Loucy (cell line): ENCODE measurements at regions not wholly inside any gene's neighbourhood (a gene's known extent, or its start where the extent isn't known, plus 50 kb on each side); places are given as distances from the start of the nearest gene placed in this dataset.
"Not testable (repeated sequence)": the region's sequence is repeated elsewhere in the genome, so short reads cannot be mapped to it uniquely, and the experiment has no call there.

ENCODE experiments used
- H2AFZ ChIP-seq: fragments of 200-600 bp; sonication (generic); 2 replicates; pipeline ENCODE4 v1.6.0; 2016; ENCODE audit warnings: antibody characterized with exemption, mild to moderate bottlenecking, low read length, moderate library complexity
- H3F3A ChIP-seq: fragments of 200-600 bp; 2 replicates; pipeline ENCODE4 v1.6.0; 2016; ENCODE audit warnings: antibody characterized with exemption, low read depth, mild to moderate bottlenecking
- H3K27me3 ChIP-seq: fragments of 200-600 bp; sonication (generic); 2 replicates; pipeline ENCODE4 v1.6.1; 2014; ENCODE audit warnings: low read length, mild to moderate bottlenecking; ENCODE audit not compliant: insufficient read depth, poor library complexity, severe bottlenecking
- H3K36me3 ChIP-seq: fragments of 200-600 bp; sonication (generic); 2 replicates; pipeline ENCODE4 v1.6.1; 2016; ENCODE audit warnings: low read length; ENCODE audit not compliant: insufficient read depth
- H3K4me1 ChIP-seq: fragments of 200-600 bp; sonication (generic); 2 replicates; pipeline ENCODE4 v1.5.1; 2014; ENCODE audit warnings: low read length, mild to moderate bottlenecking; ENCODE audit not compliant: insufficient read depth, poor library complexity, severe bottlenecking
- H3K4me2 ChIP-seq: fragments of 200-600 bp; sonication (generic); 2 replicates; pipeline ENCODE4 v1.6.0; 2014; ENCODE audit warnings: antibody characterized with exemption, low read length, low read depth, mild to moderate bottlenecking; ENCODE audit not compliant: poor library complexity, severe bottlenecking
- H3K4me3 ChIP-seq: fragments of 200-600 bp; sonication (generic); 2 replicates; pipeline ENCODE4 v1.5.1; 2014; ENCODE audit warnings: low read length, mild to moderate bottlenecking, mixed read lengths; ENCODE audit not compliant: poor library complexity, severe bottlenecking
- H3K79me2 ChIP-seq: fragments of 200-600 bp; sonication (generic); 2 replicates; pipeline ENCODE4 v1.6.1; 2014; ENCODE audit warnings: low read length; ENCODE audit not compliant: insufficient read depth
- H3K9ac ChIP-seq: fragments of 200-600 bp; sonication (generic); 2 replicates; pipeline ENCODE4 v1.6.0; 2014; ENCODE audit warnings: mild to moderate bottlenecking, low read depth, low read length, moderate library complexity; ENCODE audit not compliant: poor library complexity, severe bottlenecking
- H3K9me2 ChIP-seq: fragments of 200-600 bp; sonication (generic); replicated peaks from 2 replicates; pipeline ENCODE4 v1.6.1; 2016; ENCODE audit warnings: low read depth, low read length, mixed read lengths
- H3K9me3 ChIP-seq: fragments of 200-600 bp; sonication (generic); 2 replicates; pipeline ENCODE4 v1.6.1; 2014; ENCODE audit warnings: mild to moderate bottlenecking, antibody characterized with exemption, low read length, low read depth; ENCODE audit not compliant: insufficient read depth
- H4K20me1 ChIP-seq: fragments of 200-600 bp; sonication (generic); 2 replicates; pipeline ENCODE4 v1.6.0; 2014; ENCODE audit warnings: antibody characterized with exemption, low read length, mild to moderate bottlenecking; ENCODE audit not compliant: insufficient read depth, poor library complexity, severe bottlenecking
- EZH2phosphoT487 ChIP-seq: fragments of 200-600 bp; IDR thresholded peaks from 2 replicates; pipeline ENCODE4 v1.6.1; 2018; ENCODE audit warnings: antibody characterized with exemption, mild to moderate bottlenecking, moderate library complexity, borderline replicate concordance
- TF ChIP-seq, protein P1 (sequence below): fragments of 200-600 bp; sonication (generic); conservative IDR thresholded peaks from 2 replicates; pipeline ENCODE4 v1.5.1; 2014; ENCODE audit warnings: mild to moderate bottlenecking, antibody characterized with exemption, low read length

DNA sequence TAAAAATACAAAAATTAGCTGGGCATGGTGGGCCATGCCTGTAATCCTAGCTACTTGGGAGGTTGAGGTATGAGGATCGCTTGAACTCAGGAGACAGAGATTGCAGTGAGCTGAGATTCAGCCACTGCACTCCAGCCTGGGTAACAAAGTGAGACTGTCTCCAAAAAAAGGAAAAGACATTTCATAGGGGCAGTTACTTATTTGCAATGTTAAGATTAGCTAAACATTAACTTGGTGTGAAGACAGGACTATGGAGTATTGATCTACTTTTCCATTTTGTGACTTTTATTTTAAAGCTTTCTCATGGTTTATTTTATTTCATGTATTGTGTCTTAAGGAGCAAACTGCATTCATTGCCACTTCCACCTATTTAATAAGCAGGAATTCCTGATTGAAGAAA lies 153.0 kb downstream of the UTRN start:
- no peaks in the 10 kb centered on the region for H3K4me1 ChIP-seq
- no peak for TF ChIP-seq EZH2phosphoT487
- TF ChIP-seq, protein P1, sequence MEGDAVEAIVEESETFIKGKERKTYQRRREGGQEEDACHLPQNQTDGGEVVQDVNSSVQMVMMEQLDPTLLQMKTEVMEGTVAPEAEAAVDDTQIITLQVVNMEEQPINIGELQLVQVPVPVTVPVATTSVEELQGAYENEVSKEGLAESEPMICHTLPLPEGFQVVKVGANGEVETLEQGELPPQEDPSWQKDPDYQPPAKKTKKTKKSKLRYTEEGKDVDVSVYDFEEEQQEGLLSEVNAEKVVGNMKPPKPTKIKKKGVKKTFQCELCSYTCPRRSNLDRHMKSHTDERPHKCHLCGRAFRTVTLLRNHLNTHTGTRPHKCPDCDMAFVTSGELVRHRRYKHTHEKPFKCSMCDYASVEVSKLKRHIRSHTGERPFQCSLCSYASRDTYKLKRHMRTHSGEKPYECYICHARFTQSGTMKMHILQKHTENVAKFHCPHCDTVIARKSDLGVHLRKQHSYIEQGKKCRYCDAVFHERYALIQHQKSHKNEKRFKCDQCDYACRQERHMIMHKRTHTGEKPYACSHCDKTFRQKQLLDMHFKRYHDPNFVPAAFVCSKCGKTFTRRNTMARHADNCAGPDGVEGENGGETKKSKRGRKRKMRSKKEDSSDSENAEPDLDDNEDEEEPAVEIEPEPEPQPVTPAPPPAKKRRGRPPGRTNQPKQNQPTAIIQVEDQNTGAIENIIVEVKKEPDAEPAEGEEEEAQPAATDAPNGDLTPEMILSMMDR, result no peak
- no peaks in the 10 kb centered on the region for H3K9me2 ChIP-seq
- no peaks in the 10 kb centered on the region for H3F3A ChIP-seq
- no peaks in the 10 kb centered on the region for H3K79me2 ChIP-seq
- peaks cover 73% of the 10 kb centered on the region for H3K36me3 ChIP-seq
- no peaks in the 10 kb centered on the region for H3K27me3 ChIP-seq
- no peak overlapping the region for H3K9ac ChIP-seq
- H3K4me3 ChIP-seq, result no peak overlapping the region
- no peak overlapping the region for H2AFZ ChIP-seq
- H3K4me2 ChIP-seq, result no peak overlapping the region
- H4K20me1 ChIP-seq, result no peaks in the 10 kb centered on the region
- peaks cover 18% of the 10 kb centered on the region; the same call in 1 of the 2 replicates for H3K9me3 ChIP-seq

DNA sequence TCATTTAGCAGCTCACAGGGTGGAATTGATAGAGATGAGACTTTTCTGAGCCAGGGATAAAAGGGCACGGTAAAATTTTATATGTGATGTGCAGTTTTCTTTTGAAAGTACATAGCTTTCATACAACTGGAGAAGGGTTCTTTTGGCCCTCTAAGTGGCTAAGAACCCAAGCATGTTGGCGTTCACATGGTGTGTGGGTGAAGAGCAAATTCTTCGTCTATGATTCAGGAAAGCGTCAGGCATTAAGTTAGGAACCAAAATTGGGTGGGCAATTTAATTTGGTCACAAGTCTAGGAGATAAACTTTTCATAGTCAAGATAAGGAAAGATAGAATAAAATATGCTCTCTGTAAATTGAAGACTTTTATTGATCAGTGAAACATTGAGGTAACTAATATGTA lies 153.9 kb downstream of the UTRN start:
- Histone ChIP-seq H3K4me2 (no peak overlapping the region), H3K36me3 (peaks cover 73% of the 10 kb centered on the region), H3F3A (no peaks in the 10 kb centered on the region), H3K4me3 (no peak overlapping the region), H2AFZ (no peak overlapping the region), H3K9me3 (peaks cover 18% of the 10 kb centered on the region; the same call in 1 of the 2 replicates), H4K20me1 (no peaks in the 10 kb centered on the region), H3K4me1 (no peaks in the 10 kb centered on the region), H3K79me2 (no peaks in the 10 kb centered on the region), H3K9me2 (no peaks in the 10 kb centered on the region), H3K9ac (no peak overlapping the region), H3K27me3 (no peaks in the 10 kb centered on the region)
- TF ChIP-seq, protein P1, result no peak
- TF ChIP-seq EZH2phosphoT487, result no peak

DNA sequence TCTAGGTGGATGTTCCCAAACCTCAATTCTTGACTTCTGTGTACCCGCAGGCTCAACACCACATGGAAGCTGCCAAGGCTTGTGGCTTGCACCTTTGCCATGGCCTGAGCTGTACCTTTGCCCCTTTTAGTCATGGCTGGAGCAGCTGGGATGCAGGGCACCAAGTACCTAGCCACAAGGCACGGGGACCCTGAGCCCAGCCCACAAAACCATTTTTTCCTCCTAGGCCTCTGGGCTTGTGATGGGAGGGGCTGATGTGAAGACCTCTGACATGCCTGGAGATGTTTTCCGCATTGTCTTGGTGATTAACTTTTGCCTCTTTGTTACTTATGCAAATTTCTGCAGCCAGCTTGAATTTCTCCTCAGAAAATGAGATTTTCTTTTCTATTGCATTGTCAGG lies 156.7 kb downstream of the UTRN start:
- not testable (repeated sequence) for H3K4me2 ChIP-seq, H3K9ac ChIP-seq, H3K27me3 ChIP-seq, H3F3A ChIP-seq, H3K4me3 ChIP-seq, H2AFZ ChIP-seq, H4K20me1 ChIP-seq, H3K79me2 ChIP-seq, H3K9me2 ChIP-seq, H3K4me1 ChIP-seq
- peaks cover 18% of the 10 kb centered on the region; the same call in 1 of the 2 replicates for H3K9me3 ChIP-seq
- H3K36me3 ChIP-seq, result peaks cover 80% of the 10 kb centered on the region

DNA sequence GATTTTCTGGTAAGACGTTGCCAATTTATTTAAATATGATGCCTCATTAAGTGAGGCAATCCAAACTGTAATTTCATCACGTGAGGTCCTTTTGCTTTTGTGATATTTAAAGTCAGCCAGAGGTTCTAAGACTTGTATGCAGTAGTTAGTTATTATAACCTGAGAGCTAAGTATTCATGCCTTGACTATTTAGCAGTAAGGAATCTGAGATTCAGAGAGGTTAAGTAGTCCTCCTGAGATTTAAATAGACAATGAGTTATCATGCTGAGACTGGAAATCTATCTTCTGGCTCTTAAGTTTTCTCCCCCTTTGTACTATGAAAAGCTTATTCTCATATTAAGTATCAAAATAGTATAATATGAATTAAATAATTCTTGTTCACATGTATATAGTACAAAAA lies 158.0 kb downstream of the UTRN start:
- Histone ChIP-seq H3K4me1 (no peaks in the 10 kb centered on the region), H3K36me3 (peaks cover 78% of the 10 kb centered on the region), H4K20me1 (no peaks in the 10 kb centered on the region), H3K79me2 (no peaks in the 10 kb centered on the region), H3K4me2 (no peak overlapping the region), H2AFZ (no peak overlapping the region), H3F3A (no peaks in the 10 kb centered on the region), H3K9ac (no peak overlapping the region), H3K9me2 (no peaks in the 10 kb centered on the region), H3K27me3 (no peaks in the 10 kb centered on the region), H3K4me3 (no peak overlapping the region), H3K9me3 (peaks cover 18% of the 10 kb centered on the region; the same call in 1 of the 2 replicates)
- TF ChIP-seq EZH2phosphoT487, result no peak
- TF ChIP-seq, protein P1, result no peak
